GM18507 (cell line): ENCODE measurements at regions not wholly inside any gene's neighbourhood (a gene's known extent, or its start where the extent isn't known, plus 50 kb on each side); places are given as distances from the start of the nearest gene placed in this dataset.
"Not testable (repeated sequence)": the region's sequence is repeated elsewhere in the genome, so short reads cannot be mapped to it uniquely, and the experiment has no call there.

Experiments used
- DNase-seq: peaks from one replicate; pipeline ENCODE4 v3.0.0; 2011; ENCODE audit warnings: low read depth; ENCODE audit not compliant: insufficient read length; ENCODE audit errors: extremely low spot score
- FAIRE-seq: peaks from 2 replicates; lab custom pipeline; 2011; peaks lifted over from hg19 to GRCh38; lab: Jason Lieb, UNC

- FAIRE-seq (peak; percentile 73), DNase-seq (no peak)
Observed at GRCh38 chr9:90504486-90504885, 138.1 kb downstream of the DIRAS2 start.

DNA sequence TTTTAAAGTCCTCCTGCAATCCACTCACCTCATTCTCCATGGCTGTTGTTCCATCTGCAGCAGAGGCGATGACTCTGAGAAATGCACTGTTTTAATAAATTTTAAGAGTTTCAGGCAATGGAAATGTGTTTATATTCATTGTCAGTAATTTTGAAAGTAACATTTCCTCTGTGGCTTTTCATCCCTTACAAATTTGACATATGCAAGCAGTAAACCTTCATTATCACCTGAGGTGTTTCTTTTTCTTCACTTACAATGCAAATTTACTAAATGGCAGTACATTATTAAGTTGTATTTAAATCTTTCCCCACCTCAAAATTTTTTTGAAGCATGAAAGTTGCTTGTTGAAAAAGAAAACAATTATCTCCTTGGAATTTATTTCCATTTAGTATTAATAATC lies 136.9 kb downstream of the DIRAS2 start:
- peak; percentile 47 for FAIRE-seq
- no peak for DNase-seq

DNA sequence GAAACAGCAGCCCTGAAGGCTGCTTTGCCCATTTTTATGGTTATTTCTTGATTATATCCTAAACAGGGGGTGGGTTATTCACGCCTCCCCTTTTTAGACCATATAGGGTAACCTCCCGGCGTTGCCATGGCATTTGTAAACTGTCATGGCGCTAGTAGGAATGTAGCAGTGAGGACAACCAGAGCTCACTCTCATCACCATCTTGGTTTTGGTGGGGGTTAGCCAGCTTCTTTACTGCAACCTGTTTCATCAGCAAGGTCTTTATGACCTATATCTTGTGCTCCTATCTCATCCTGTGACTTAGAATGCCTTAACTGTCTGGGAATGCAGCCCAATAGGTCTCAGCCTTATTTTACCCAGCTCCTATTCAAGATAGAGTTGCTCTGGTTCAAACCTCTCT lies 136.2 kb downstream of the DIRAS2 start:
- DNase-seq, FAIRE-seq: not testable (repeated sequence)

- DNase-seq (no peak), FAIRE-seq (no peak)
Observed at GRCh38 chr9:90507621-90508020, 135.0 kb downstream of the DIRAS2 start.

DNA sequence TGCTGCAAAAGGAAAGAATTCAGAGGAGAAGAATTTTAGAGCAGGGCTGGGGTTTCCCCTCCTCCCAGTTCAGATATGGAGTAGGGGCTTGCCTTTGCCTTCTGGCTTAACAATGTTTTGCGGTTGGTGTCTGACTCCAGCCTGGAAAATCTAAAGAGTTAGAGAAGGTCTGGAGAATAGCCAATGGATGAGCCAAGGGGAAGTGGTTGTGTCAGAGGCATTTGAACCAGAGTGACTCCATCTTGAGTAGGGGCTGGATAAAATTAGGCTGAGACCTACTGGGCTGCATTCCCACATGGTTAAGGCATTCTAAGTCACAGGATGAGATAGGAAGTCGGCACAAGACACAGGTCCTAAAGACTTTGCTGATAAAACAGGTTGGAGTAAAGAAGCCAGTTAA lies 133.7 kb downstream of the DIRAS2 start:
- FAIRE-seq, result no peak
- no peak for DNase-seq

DNA sequence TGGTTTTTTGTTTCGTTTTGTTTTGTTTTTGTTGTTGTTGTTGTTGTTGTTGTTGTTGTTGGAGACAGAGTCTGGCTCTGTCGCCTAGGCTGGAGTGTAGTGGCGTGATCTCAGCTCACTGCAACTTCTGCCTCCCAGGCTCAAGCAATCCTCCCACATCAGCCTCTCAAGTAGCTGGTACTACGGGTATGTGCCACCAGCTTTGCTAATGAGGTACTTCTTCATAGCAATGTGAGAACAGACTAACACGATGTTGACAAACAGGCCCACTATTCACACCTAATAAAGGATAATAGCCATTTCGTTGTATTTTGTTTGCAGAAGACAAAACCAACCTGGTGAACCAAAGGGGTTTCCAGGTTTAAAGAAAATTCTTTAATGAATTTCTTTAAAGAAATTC lies 130.9 kb downstream of the DIRAS2 start:
- FAIRE-seq (no peak), DNase-seq (no peak)

GRCh38 chr9:90514877-90515276 lies 127.7 kb downstream of the DIRAS2 start:
- no peak for FAIRE-seq

DNA sequence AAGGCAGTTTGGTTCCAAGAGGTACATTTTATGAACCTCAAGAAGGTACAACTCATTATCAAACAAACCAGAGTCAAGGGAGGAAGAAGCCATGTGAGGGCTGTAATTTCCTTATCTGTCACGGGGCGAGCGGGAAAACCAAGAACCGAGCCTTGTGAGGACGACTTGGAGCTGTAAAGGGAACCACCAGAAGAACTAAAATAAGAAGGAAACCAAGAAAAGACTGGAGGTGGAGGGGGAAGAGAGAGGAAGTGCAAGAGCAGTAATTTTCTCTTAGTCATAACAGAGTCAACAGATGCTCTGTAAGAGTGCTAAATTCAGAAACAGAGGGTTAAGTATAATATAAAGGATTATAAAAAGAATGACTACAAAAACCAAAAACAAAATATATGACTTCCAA lies 127.1 kb downstream of the DIRAS2 start:
- FAIRE-seq, result no peak
- no peak for DNase-seq

More at GRCh38 chr9:90514877-90515276, 127.7 kb downstream of the DIRAS2 start:
- DNase-seq, result no peak

DNA sequence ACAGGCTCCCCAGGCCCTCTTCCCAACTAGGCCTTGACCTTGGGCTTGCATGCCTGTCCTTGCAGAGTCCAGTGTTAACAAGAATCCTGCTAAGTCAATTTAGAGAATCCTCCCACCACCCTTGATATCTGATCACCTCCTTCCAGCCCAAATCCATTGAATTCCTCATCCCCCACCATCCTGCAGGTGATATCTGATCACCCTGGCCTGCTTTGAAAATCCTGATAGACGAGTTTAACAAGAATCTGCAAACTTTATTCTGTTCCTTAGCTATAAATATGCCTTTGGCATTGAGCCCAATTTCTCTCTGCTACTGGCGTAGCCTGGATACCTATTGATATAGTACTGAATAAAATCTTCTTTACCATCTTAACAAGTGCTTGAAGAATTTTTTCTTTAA lies 125.5 kb downstream of the DIRAS2 start:
- FAIRE-seq (no peak), DNase-seq (no peak)

- FAIRE-seq (no peak), DNase-seq (no peak)
Observed at GRCh38 chr9:90521811-90522570, 120.6 kb downstream of the DIRAS2 start.

DNA sequence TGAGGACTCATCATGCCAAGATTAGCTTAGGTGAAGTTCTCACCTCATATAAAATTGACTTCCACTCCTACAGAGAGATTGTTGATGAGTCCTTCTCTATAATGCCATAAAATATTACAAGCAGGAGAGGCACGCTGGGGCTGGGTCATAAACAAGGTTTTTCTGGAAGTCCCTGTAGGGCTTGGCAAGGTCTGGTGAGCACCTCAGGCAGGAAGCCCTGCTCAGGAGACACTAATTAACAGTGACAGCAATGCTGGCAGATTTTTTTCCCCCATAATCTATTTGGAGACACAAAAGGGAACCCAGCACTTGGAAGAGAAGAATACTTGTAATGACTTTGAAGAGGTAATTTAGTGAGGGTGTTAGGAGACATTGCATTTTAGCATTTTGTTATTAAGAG lies 118.7 kb downstream of the DIRAS2 start:
- DNase-seq (no peak), FAIRE-seq (no peak)

- FAIRE-seq, result no peak
Observed at GRCh38 chr9:90526386-90526785, 116.2 kb downstream of the DIRAS2 start.

DNA sequence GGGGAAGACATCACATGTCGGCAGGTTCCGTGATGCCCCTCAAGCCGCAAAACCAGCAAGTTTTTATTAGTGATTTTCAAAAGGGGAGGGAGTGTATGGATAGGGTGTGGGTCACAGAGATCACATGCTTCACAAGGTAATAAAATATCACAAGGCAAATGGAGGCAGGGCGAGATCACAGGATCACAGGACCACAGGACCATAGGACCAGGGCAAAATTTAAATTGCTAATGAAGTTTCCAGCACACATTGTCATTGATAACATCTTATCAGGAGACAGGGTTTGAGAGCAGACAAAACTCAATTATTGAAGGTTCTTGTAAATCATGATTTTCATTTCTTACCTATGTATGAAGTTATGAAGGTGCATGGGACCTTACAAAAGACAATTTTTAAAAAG lies 106.5 kb downstream of the DIRAS2 start:
- not testable (repeated sequence) for DNase-seq, FAIRE-seq

More at GRCh38 chr9:90526386-90526785, 116.2 kb downstream of the DIRAS2 start:
- DNase-seq, result no peak

- no peak for FAIRE-seq
- no peak for DNase-seq
Observed at GRCh38 chr9:90538566-90538965, 104.1 kb downstream of the DIRAS2 start.

DNA sequence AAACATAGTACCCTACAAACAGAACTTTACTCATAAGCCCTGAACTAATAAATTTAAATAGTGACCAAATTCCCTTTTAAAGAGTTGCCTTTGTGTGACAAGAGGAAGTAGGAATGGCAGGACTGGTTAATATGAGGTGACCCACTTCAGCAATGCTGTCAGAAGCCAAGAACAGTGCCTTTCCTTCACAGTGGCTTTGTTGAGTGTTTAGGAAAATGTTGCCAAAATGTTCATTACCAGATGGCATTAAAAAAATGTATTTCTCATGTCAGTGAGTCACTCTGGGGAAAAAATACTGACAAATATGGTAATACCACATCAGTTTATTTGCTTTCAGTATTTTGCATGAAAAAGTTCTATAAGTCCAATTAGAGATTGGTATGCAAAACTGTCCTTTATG lies 103.3 kb downstream of the DIRAS2 start:
- FAIRE-seq, result no peak
- DNase-seq, result no peak

GRCh38 chr9:90540734-90541133 lies 101.9 kb downstream of the DIRAS2 start:
- DNase-seq, result no peak
- FAIRE-seq, result no peak

- DNase-seq, result no peak
- no peak for FAIRE-seq
Observed at GRCh38 chr9:90544488-90544887, 98.1 kb downstream of the DIRAS2 start.

DNA sequence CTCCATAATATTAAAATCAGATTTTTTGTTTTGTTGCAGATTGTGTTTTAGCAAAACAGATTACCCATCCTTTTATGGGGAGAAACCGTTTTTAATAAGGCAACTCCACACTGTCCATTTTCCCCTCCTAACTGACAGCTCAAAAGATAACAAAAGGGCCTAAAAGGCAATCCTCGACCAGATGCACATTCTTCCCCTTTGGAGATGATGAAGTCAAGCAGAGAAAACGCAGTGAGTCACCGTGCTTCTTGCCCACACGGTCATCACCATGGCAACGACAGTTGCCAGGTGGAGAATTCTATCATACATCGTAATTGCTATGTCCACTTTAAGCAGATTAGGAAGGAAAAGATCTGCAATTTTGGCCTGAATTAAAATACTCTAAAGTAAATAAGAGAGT lies 96.4 kb downstream of the DIRAS2 start:
- FAIRE-seq, result no peak

DNA sequence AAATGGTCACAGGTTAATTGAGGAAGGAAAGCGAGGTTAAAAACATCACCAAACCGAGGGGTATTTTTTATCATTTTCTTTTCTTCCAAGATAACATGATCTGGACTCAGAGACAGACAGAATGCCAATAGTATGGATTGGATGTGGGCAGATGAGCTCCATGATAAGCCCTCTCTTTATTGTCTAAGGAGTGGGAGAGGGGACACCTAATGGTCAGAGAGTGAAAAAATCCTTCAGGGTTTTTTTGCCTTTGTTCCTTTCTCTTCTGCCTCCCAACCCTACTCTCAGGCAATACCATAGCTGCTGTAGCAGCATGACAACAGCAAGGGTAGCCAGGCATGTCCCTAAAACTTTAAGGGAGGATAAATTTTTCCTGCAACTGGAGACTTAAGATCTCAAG lies 94.7 kb downstream of the DIRAS2 start:
- no peak for FAIRE-seq
- no peak for DNase-seq

More for the DNA sequence above, 96.4 kb downstream of the DIRAS2 start:
- no peak for DNase-seq

GRCh38 chr9:90552317-90552716 lies 90.3 kb downstream of the DIRAS2 start:
- peak; percentile 66 for FAIRE-seq
- no peak for DNase-seq

DNA sequence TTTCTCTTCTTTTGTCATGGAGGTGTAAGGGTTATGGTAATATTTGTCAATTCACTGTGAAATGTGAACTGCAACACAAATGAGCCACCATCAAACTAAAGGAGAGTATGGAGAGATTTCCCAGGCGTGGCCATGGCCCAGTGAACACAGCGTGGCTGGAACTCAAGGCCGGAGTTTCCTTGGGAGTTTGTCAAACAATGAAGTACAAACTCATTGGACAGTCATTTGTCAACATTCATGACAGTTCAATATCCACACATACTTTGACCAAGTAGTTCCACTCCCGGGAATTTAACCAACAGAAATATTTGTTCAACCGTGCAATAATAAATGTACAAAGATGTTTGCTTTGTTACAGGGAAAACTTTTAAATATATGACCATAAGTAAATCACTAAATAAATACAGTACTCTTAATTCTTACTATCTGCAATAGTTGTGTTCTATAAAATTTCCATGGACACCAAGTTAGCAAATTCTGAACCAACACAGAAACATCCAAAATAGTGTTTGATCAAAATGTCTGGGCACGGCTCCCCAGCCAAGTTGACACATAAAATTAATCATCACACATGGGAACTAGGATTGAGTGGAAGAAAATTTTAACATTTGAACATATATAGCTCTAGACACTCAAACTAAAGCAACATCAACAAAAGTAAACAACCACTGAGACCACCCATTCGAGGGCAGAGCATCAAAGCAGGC lies 87.1 kb downstream of the DIRAS2 start:
- no peak for DNase-seq
- no peak for FAIRE-seq
